ENCODE measurements at regions not wholly inside any gene's neighbourhood (a gene's known extent, or its start where the extent isn't known, plus 50 kb on each side); places are given as distances from the start of the nearest gene placed in this dataset.

- DNase-seq (no peak), ATAC-seq (no peak)
- H3K4me3 Mint-ChIP-seq, result no peak overlapping the region
- no peaks in the 10 kb centered on the region for H3K4me1 Mint-ChIP-seq
- H3K9me3 ChIP-seq (ENCODE audit: control insufficient read depth, low read length, poor library complexity, severe bottlenecking), result no peaks in the 10 kb centered on the region
- H3K27ac Mint-ChIP-seq, result no peak overlapping the region
- no peaks in the 10 kb centered on the region for H3K36me3 Mint-ChIP-seq (ENCODE audit: low read depth)
- H3K27me3 Mint-ChIP-seq, result no peaks in the 10 kb centered on the region
Observed at GRCh38 chr5:117255211-117256027, 680.8 kb upstream of the SEMA6A start.

GRCh38 chr5:117252566-117252965 lies 677.9 kb upstream of the SEMA6A start:
- no peak for ATAC-seq
- H3K27ac Mint-ChIP-seq, result no peak overlapping the region
- H3K36me3 Mint-ChIP-seq (ENCODE audit: low read depth), result no peaks in the 10 kb centered on the region
- H3K4me3 Mint-ChIP-seq, result no peak overlapping the region
- H3K9me3 ChIP-seq (ENCODE audit: control insufficient read depth, low read length, poor library complexity, severe bottlenecking), result no peaks in the 10 kb centered on the region
- no peaks in the 10 kb centered on the region for H3K27me3 Mint-ChIP-seq
- H3K4me1 Mint-ChIP-seq, result no peaks in the 10 kb centered on the region
- DNase-seq, result no peak

GRCh38 chr5:117249086-117249815 lies 674.6 kb upstream of the SEMA6A start:
- Mint-ChIP-seq H3K27ac (no peak overlapping the region), H3K4me1 (no peaks in the 10 kb centered on the region), H3K27me3 (no peaks in the 10 kb centered on the region), H3K4me3 (no peak overlapping the region), H3K36me3 (ENCODE audit: low read depth) (no peaks in the 10 kb centered on the region)
- no peak for DNase-seq
- no peaks in the 10 kb centered on the region for H3K9me3 ChIP-seq (ENCODE audit: control insufficient read depth, low read length, poor library complexity, severe bottlenecking)
- ATAC-seq, result no peak

- Mint-ChIP-seq H3K27me3 (no peaks in the 10 kb centered on the region), H3K4me1 (no peaks in the 10 kb centered on the region), H3K4me3 (no peak overlapping the region), H3K36me3 (ENCODE audit: low read depth) (no peaks in the 10 kb centered on the region), H3K27ac (no peak overlapping the region)
- no peak for DNase-seq
- H3K9me3 ChIP-seq (ENCODE audit: control insufficient read depth, low read length, poor library complexity, severe bottlenecking), result no peaks in the 10 kb centered on the region
- ATAC-seq, result no peak
Observed at GRCh38 chr5:117246424-117246823, 671.8 kb upstream of the SEMA6A start.

GRCh38 chr5:117245130-117245529 lies 670.5 kb upstream of the SEMA6A start:
- no peak for ATAC-seq
- H3K9me3 ChIP-seq (ENCODE audit: control insufficient read depth, low read length, poor library complexity, severe bottlenecking), result no peaks in the 10 kb centered on the region
- Mint-ChIP-seq H3K27ac (no peak overlapping the region), H3K27me3 (no peaks in the 10 kb centered on the region), H3K36me3 (ENCODE audit: low read depth) (no peaks in the 10 kb centered on the region), H3K4me3 (no peak overlapping the region), H3K4me1 (no peaks in the 10 kb centered on the region)
- no peak for DNase-seq

- DNase-seq (no peak), ATAC-seq (no peak)
- H3K4me3 Mint-ChIP-seq, result no peak overlapping the region
- H3K9me3 ChIP-seq (ENCODE audit: control insufficient read depth, low read length, poor library complexity, severe bottlenecking), result no peaks in the 10 kb centered on the region
- H3K4me1 Mint-ChIP-seq, result no peaks in the 10 kb centered on the region
- no peak overlapping the region for H3K27ac Mint-ChIP-seq
- H3K27me3 Mint-ChIP-seq, result no peaks in the 10 kb centered on the region
- H3K36me3 Mint-ChIP-seq (ENCODE audit: low read depth), result no peaks in the 10 kb centered on the region
Observed at GRCh38 chr5:117242028-117242427, 667.4 kb upstream of the SEMA6A start.

- ATAC-seq (no peak), DNase-seq (no peak)
- Mint-ChIP-seq H3K4me1 (no peaks in the 10 kb centered on the region), H3K4me3 (no peak overlapping the region), H3K36me3 (ENCODE audit: low read depth) (no peaks in the 10 kb centered on the region), H3K27me3 (no peaks in the 10 kb centered on the region), H3K27ac (no peak overlapping the region)
- no peaks in the 10 kb centered on the region for H3K9me3 ChIP-seq (ENCODE audit: control insufficient read depth, low read length, poor library complexity, severe bottlenecking)
Observed at GRCh38 chr5:117236941-117237340, 662.3 kb upstream of the SEMA6A start.

GRCh38 chr5:117235786-117236185 lies 661.2 kb upstream of the SEMA6A start:
- ATAC-seq, result no peak
- Mint-ChIP-seq H3K4me3 (no peak overlapping the region), H3K27ac (no peak overlapping the region), H3K36me3 (ENCODE audit: low read depth) (no peaks in the 10 kb centered on the region), H3K4me1 (no peaks in the 10 kb centered on the region), H3K27me3 (no peaks in the 10 kb centered on the region)
- H3K9me3 ChIP-seq (ENCODE audit: control insufficient read depth, low read length, poor library complexity, severe bottlenecking), result no peaks in the 10 kb centered on the region
- no peak for DNase-seq

- H3K4me3 Mint-ChIP-seq, result no peak overlapping the region
- H3K36me3 Mint-ChIP-seq (ENCODE audit: low read depth), result no peaks in the 10 kb centered on the region
- no peak for ATAC-seq
- H3K9me3 ChIP-seq (ENCODE audit: control insufficient read depth, low read length, poor library complexity, severe bottlenecking), result no peaks in the 10 kb centered on the region
- H3K27me3 Mint-ChIP-seq, result no peaks in the 10 kb centered on the region
- no peak for DNase-seq
- no peak overlapping the region for H3K27ac Mint-ChIP-seq
- H3K4me1 Mint-ChIP-seq, result no peaks in the 10 kb centered on the region
Observed at GRCh38 chr5:117230375-117230774, 655.8 kb upstream of the SEMA6A start.

- Mint-ChIP-seq H3K27ac (no peak overlapping the region), H3K4me3 (no peak overlapping the region), H3K27me3 (no peaks in the 10 kb centered on the region), H3K4me1 (no peaks in the 10 kb centered on the region), H3K36me3 (ENCODE audit: low read depth) (no peaks in the 10 kb centered on the region)
- H3K9me3 ChIP-seq (ENCODE audit: control insufficient read depth, low read length, poor library complexity, severe bottlenecking), result no peaks in the 10 kb centered on the region
- no peak for ATAC-seq
- DNase-seq, result no peak
Observed at GRCh38 chr5:117220730-117221129, 646.1 kb upstream of the SEMA6A start.

GRCh38 chr5:117218789-117219188 lies 644.2 kb upstream of the SEMA6A start:
- ATAC-seq, result no peak

GRCh38 chr5:117212866-117213265 lies 638.2 kb upstream of the SEMA6A start:
- no peak overlapping the region for H3K4me3 Mint-ChIP-seq
- H3K9me3 ChIP-seq (ENCODE audit: control insufficient read depth, low read length, poor library complexity, severe bottlenecking), result no peaks in the 10 kb centered on the region
- H3K4me1 Mint-ChIP-seq, result no peaks in the 10 kb centered on the region
- no peaks in the 10 kb centered on the region for H3K36me3 Mint-ChIP-seq (ENCODE audit: low read depth)
- no peak overlapping the region for H3K27ac Mint-ChIP-seq
- DNase-seq (no peak), ATAC-seq (no peak)
- H3K27me3 Mint-ChIP-seq, result no peaks in the 10 kb centered on the region

More at GRCh38 chr5:117218789-117219188, 644.2 kb upstream of the SEMA6A start:
- Mint-ChIP-seq H3K36me3 (ENCODE audit: low read depth) (no peaks in the 10 kb centered on the region), H3K4me1 (no peaks in the 10 kb centered on the region), H3K27me3 (no peaks in the 10 kb centered on the region), H3K4me3 (no peak overlapping the region), H3K27ac (no peak overlapping the region)
- DNase-seq, result no peak
- H3K9me3 ChIP-seq (ENCODE audit: control insufficient read depth, low read length, poor library complexity, severe bottlenecking), result no peaks in the 10 kb centered on the region

- DNase-seq (no peak), ATAC-seq (no peak)
- Mint-ChIP-seq H3K36me3 (ENCODE audit: low read depth) (no peaks in the 10 kb centered on the region), H3K27ac (no peak overlapping the region), H3K27me3 (no peaks in the 10 kb centered on the region), H3K4me3 (no peak overlapping the region), H3K4me1 (no peaks in the 10 kb centered on the region)
- no peaks in the 10 kb centered on the region for H3K9me3 ChIP-seq (ENCODE audit: control insufficient read depth, low read length, poor library complexity, severe bottlenecking)
Observed at GRCh38 chr5:117210796-117211195, 636.2 kb upstream of the SEMA6A start.

GRCh38 chr5:117209479-117209878 lies 634.9 kb upstream of the SEMA6A start:
- Mint-ChIP-seq H3K27me3 (no peaks in the 10 kb centered on the region), H3K4me1 (no peaks in the 10 kb centered on the region), H3K27ac (no peak overlapping the region), H3K4me3 (no peak overlapping the region), H3K36me3 (ENCODE audit: low read depth) (no peaks in the 10 kb centered on the region)
- H3K9me3 ChIP-seq (ENCODE audit: control insufficient read depth, low read length, poor library complexity, severe bottlenecking), result no peaks in the 10 kb centered on the region
- no peak for ATAC-seq
- DNase-seq, result no peak

Data from T-helper 17 cell (primary cell).